Posterior cingulate gyrus (tissue), 11 donors: ENCODE measurements at regions not wholly inside any gene's neighbourhood (a gene's known extent, or its start where the extent isn't known, plus 50 kb on each side); places are given as distances from the start of the nearest gene placed in this dataset.
A peak's percentile ranks its signal among the peaks of the same experiment; 100 is the strongest.
"Not testable (repeated sequence)": the region's sequence is repeated elsewhere in the genome, so short reads cannot be mapped to it uniquely, and the experiment has no call there.

Experiments
- DNase-seq, 10 donors: peaks; one replicate each; pipeline versions ENCODE4 v3.0.0 to v3.0.0-alpha.2; 2020 to 2021; ENCODE audit warnings: mixed read lengths in 3 of 10
- intact Hi-C: fragments of 100-400 bp; cut with DNase I; formaldehyde crosslinking; loops from one replicate; pipeline ENCODE4 v1.15.1; 2023

DNA sequence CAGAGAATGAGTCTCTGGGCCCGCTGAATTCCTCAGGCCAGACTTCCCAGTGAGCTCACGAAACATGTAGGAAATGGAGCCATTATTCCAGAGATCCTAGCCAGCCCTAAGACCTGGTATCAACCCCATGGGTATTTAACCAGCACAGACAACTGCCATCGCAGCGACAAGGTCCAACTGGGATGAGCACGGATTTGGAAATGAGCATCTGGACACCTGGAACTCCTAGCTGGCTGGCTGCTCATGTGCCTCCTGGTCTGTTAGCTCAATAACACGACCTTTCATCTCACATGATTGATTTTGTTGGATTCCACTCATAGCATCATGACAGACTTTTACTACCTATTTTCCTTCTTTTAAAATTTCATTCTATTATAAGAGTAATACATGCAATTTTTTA, 51.0 kb downstream of the POU3F3 start:
- no peak for DNase-seq
- intact Hi-C loops = no loop called here

DNA sequence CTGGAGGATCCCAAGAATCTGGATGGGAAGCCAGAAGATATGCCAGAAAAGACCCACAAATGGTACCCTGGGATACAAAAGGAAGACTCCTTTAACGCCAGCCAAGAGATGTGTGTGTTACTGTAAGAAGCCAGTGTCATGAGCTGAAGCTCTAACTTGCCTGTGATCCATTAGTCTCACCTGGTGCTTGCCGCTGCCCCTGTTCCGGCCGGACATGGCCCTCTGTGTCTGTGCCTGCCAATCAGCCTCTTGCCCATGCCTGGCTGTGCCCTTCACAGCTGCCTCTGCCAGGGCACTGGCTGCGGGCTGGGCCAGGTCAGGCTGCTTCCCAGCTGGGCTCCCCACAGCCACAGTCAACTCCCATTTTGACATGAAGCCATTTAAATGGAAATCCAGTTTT, 55.4 kb downstream of the POU3F3 start:
- intact Hi-C loops = no loop called here
- no peak for DNase-seq

DNA sequence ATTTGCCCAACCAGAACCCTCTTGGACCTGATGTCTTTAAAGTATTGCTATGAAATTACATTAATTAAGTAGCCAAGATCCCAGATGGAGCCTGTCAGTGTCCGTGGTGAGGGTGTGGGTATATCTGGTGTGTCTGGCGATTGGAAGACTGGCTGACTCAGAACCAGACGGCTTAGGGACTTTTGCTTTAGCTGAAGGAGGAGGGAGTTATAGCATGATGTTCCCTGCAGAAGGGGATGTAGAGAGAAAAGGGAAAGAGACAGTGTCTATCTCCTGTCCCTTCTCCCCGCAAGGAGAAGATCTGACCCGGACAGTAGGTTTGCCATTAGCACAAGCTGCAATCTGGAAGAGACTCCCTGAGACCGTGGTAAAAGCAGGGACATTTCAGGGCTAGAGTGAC, 60.6 kb downstream of the POU3F3 start:
- intact Hi-C loops = no loop called here
- DNase-seq = no peak

DNA sequence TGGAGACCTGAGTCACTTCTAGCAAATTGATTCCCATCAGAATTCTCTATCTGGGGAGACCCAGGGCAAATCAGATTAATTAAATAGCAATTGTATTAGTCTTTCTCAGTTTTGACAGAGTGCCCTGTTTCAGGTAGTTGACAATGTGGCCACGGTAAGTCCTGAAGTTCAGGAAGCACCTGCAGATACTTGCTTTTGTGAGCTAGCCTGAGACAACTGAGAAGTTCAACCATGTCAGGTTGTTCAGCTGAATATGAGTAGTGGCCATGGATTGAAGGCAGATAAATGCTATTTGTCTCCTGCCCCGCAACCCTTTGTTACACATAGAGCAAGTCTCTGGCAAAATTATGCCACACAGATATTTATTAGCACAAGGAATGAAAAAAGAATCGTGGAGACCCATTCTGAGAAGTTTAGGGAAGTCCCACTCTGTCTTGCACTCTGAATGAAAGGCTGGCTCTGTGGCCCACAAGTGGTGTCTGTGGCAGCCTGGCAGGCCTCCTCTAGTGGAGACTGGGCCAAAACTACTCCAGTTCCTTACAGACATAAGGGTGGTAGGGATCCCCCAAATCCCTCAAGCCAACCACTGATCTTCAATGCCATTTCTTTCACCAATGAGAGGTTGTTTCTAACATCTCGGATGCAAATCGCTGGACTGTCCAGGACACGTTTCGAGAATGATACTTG, 61.3 kb downstream of the POU3F3 start:
- intact Hi-C loops = no loop called here
- no peak for DNase-seq

DNA sequence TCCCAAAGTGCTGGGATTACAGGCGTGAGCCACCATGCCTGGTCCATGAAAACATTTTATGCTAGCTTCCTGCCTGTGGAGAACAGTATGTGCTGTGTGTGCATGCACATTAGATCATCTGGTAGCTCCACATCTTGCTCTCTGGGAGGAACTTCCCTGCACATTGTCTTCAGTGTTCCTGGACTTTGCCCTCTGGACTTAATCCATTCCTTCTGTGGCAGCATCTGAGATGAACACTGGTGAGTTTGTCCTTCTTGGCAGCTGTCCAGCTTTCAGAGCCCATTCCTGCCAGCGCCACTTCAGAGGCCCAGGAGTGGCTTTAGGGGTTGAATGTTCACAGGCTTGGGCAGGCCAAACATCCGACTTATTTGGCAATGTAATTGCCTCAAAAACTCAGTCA, 65.2 kb downstream of the POU3F3 start:
- intact Hi-C loops = no loop called here

DNA sequence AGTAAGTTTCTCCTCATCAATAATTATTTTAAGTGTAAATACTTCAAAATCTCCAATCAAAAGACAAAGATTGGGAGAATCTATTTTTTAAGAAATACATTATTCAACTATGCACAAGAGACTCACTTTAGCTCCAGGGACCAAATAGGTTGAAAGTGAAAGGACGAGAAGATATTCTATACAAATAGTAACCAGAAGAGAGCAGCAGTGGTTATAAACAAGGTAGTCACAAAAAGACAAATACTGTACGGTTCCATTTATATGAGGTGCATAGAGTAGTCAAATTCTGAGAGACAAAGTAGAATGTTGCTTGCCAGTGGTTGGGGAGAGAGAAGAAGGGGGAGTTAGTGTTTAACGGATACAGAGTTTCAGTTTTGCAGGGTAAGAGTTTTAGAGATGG, 69.8 kb downstream of the POU3F3 start:
- intact Hi-C loops = no loop called here

More for the DNA sequence above, 65.2 kb downstream of the POU3F3 start:
- no peak for DNase-seq

DNA sequence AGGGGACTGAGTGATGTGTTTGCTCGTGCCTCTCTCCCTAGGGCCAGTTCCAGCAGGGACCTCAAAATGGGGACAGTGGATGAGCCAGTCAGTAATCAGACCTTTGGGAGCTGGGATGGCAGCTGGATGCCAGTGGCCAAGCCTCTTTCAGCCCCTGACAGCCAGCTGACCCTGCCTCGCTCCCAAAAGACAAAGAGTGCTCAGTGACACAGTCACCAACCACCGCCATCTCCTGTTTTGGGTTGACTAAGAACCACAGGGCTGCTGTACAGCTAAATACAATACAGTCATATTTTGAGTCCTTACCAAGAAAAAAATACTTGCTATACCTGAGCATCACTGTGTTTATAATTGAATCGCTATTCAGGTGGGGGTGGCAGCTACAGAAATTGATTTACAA, 75.7 kb downstream of the POU3F3 start:
- intact Hi-C loops = no loop called here
- DNase-seq = peak in 7 of 10 donors; percentile 23 to 94 (median 42)

More for the DNA sequence above, 69.8 kb downstream of the POU3F3 start:
- no peak for DNase-seq

DNA sequence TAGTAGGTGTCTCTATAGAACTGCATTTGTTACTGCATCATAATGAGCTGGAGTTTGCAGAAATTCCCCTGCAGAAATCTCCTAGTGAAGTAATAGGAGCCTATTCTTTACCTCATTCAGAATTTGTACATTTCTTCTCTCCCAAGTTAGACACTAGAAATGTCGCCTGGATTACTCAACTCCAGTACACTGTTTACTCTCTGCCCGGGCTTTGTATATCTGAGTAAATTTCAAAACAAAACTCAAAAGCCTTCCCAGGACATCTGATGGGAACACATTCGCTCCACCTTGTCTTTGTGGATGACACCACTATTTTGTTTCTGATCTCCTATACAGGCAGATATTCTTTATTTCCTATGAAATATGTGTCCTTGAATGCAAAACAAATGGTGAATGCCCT, 76.8 kb downstream of the POU3F3 start:
- intact Hi-C loops = no loop called here
- DNase-seq = no peak

DNA sequence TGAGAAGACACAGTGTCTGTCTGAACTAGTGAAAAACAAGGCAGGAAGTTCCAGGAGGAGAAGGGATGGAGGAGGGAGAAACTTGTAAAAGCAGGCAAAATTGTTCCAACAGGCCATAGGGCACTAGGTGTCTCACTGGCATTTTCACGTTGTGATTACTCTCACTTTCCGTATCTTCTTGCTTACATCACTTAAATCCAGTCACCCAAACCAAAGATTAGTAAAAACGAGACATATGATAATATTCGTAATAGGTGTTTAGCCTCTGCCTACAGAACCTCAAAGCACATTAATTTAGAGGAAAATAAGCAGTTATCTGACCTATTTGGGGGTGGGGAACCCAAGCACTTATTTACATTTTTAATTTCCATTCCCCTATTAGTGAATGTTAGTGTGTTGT, 78.3 kb downstream of the POU3F3 start:
- DNase-seq = no peak
- intact Hi-C loops = no loop called here

DNA sequence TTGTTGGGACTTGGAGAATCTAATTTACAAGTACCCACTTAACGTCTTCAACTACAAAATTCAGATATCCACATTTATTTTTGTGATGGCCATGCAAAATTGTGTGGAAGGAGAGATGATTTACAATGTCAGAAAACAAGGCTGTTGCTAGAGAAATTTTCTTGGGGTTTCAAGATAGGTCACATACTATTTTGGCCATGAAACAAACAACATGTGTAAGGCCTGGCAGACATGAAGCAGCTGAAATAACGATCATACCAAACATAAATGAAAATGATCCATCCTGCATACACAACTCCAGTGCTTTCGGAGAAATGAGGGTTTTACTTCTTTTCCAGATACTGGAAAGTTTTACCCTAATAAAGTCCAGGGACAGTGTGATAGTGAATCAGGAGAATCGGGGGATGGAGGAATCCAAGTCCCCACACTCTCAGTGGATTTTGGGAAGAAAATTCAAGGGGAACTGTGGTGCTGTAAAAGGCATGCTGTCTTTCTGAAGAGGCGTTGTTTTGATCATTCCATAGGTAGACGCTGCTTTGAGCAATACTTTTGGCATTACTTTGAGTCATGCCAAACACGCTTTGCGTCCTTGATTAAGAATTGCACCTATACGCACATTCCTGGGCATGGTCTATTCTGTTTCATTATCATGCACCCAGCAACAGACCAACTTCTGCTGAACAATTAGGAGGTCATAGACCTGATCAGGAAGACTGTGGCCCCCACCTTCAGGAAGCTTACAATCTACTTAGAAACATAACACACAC, 79.4 kb downstream of the POU3F3 start:
- no peak for DNase-seq
- intact Hi-C loops = no loop called here

DNA sequence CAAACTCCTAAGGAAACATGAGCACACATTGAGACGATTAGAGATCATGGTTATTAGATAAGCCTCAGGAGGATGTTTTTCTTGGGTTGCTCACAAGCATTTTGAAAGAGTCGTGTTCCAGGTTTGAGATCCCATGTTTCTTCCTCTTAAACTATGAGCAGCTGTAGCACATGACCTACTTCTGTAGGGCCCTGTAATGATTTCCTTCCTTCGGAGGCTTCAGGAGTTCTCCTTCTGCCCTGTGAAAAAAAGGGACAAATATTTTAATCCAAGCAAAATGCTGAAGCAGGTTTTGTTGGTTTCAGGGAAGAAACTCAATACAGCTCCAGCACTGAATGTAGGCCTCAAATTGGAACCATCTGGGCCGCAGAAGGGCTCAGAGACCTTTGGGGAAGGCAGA, 82.6 kb downstream of the POU3F3 start:
- DNase-seq = no peak
- intact Hi-C loops = loop anchor here (5.0 kb wide), 1 partner anchor 54 kb away; no protein-coding TSS in a partner anchor

DNA sequence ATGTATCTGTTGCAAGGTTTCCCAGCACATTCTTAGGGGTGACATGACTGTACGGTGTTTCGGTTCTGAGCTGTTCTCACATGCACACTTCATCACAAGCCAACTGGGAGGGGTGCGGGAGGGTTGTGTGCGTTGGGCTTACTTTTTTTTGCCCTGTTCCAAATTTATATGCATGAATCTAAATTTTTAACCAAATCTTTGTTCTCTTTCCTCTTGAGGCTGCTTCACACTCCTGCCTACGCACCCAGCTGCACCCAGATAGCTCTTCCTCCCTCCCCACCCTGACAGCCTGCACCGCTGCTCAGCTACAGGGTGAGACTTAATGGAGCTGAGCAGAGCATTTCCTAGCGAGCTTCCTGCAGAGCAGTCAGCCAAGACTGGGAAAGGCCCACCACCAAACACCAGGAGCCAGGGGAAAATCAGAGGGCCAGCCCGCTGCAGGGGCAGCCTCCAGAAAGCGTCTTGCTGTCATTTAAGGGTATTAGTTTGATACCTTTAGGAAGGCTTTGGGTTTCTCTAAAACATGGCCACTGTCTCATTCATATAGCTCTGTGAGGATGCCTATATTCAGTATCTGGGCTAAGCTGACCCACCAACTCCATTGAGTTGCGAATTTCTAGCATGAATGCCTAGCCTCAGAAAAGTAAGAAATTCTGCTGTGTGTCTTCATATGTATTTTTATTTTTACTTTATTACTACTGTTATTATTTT, 84.5 kb downstream of the POU3F3 start:
- DNase-seq = peak in 8 of 10 donors; percentile 25 to 94 (median 67)
- intact Hi-C loops = loop anchor here (5.0 kb wide), 1 partner anchor 56 kb away; no protein-coding TSS in a partner anchor

DNA sequence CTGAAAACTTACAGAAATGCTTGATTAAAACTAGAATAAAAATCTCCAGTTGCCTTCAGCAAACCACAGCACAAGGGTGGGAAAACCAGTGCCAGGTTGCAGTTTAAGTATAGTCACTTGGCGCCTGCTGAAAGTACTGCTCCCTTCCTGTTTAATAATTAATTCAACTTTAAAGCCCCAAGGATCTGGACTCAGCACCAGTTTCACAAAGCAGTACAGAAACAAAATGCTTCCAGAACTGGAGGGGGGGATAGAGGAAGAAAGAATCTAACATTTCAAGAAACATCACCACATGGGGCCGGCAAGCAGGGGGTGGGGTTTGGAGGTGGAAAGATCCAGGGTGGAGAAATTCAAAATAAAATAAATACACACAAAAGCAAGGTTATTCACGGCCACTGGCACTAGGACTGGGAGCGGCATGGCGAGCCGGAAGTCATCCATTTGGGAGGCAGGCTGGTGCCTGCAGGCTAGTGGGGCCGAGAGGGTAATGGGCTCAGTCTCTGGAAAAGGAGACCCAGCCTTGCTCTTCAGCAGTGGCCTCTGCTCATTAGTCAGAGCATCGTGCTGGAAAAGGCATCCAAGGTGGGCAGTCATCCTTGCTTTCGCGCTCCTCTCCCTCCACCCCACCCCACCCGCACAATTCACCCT, 85.8 kb downstream of the POU3F3 start:
- no peak for DNase-seq

DNA sequence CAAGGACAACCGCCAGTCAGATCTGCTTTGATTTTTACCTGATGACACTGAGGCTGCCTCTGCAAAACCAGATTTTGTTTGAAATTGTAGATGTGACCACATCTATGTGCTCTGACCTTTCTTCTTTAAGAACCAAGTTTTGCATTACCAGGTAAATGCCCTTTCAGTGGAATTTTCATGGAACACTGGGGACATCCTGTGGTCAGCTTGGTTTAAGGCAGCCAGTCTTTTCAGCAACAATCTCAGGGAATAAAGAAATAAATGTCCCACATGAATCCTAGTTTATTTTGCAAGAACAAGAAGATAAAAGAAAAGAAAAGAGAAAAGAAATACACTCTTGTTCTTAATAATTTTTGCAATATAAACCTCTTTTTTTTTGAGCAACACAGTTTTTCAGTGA, 90.6 kb downstream of the POU3F3 start:
- intact Hi-C loops = no loop called here
- DNase-seq = no peak

More for the DNA sequence above, 85.8 kb downstream of the POU3F3 start:
- intact Hi-C loops = loop anchor here (5.0 kb wide), 1 partner anchor 57 kb away; no protein-coding TSS in a partner anchor

DNA sequence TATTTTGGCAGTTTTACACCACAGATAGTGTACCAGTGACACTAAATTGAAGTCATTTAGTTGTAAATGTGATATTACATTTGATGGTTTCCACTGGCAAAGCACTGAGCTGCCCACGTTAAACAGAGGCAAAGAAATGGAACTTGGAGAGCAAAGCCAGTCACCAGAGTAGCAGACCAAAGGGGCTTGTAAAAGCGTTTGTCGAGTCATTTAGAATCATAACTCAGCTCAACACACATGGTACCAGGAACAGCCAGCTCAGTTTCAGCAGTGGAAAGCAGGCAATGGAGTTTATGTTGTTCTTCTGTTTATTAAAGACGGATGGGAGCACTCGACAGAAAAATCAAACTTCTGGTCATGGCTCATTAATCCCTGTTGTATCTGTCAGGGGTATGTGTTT, 91.2 kb downstream of the POU3F3 start:
- intact Hi-C loops = loop anchor here (5.0 kb wide), 1 partner anchor 92 kb away; the partner anchor contains the start of gene MRPS9
- DNase-seq = no peak

DNA sequence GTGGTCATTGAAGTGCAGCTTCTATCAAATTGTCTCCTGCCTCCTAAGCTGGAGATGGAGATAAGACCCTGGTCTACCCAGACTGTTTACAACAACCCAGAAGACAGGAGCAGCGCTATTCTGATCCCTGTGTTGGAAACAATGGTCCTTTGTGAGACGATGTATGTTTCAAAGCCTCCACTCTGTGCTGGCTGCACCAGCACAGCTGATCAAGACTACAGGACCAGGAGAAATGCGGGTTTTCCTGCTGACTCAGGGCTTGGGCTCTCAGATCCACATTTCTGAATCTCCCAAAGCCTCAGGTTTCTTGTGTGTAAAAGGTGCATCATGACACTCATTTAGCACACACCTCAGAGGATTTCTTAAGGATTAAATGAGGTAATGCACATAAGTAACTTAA, 92.0 kb downstream of the POU3F3 start:
- intact Hi-C loops = loop anchor here (5.0 kb wide), 1 partner anchor 91 kb away; the partner anchor contains the start of gene MRPS9
- peak in 2 of 10 donors; percentile 42 to 45 for DNase-seq

DNA sequence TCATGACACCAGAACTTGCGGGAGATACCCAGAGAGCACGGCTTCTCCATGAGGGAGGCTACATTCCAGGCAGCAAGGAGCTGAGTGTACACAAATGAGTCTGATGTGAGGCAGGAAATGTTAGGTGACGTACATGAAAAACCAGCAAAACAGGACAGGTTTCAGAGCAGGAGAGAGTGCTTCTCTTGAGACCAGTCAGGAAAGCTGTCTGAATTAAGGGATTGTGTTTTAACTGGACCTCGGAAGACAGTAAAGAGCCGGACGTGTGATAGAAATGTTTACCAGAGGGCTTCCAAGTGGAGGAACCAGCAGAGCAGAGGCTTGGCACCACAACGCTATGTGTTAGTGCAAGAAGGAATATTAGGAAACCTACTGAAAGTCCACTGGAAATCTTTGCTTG, 90.4 kb upstream of the MRPS9 start:
- intact Hi-C loops = loop anchor here (5.0 kb wide), 1 partner anchor 90 kb away; the partner anchor contains the start of gene MRPS9
- not testable (repeated sequence) for DNase-seq

DNA sequence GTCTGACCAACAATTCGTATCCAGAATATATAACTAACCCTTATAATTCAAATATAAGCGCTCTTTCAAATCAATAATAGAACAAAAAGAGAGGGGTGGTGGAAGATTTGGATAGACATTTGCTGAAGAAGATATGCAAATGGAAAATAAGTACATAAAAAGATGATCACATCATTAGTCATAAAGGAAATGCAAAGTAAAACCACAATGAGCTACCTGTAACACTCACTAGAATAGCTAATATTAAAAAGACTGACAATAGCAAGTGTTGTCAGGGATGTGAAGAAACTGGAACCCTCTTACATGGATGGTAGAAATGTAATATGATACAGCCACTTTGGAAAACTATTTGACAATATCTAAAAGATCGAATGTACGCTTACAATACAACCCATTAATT, 84.9 kb upstream of the MRPS9 start:
- DNase-seq = no peak
- intact Hi-C loops = no loop called here

DNA sequence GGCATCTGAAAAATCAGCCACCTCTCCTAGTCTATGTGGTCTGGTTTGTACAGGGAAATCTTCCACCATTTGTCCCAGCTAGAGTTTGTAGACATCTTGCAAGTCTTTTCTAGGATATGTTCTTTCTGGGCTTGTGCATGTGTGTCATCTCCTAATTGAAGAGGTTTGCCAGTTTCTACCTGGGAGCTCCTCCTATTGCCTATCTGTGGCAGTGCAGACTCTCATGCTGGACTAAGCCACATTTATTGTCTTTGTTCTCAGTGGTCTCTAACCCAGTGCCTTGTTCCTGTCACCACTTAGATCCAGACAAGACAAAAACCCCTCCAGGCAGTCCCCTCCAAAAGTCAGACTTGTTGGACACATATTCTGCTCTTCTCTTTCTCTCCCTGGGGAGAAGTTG, 72.0 kb upstream of the MRPS9 start:
- intact Hi-C loops = no loop called here
- no peak for DNase-seq

DNA sequence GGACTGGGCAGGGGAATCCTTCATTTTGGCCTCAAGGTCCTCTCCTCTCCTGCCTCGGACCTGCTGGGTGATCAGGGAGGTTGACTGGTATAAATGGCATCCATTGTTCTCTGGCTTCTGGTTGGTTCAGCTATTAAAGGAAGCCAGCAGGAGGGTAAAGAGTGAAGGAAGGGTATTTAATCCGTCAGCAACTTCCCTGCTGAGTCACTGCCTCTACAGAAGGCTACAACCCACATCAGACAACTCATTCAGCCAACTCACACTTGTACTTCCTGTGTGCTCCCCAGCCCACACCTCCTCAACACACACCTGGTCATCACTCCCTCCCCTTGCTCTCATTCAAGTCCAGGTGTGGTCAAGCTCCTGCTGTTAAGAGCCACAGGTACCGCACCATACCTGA, 68.3 kb upstream of the MRPS9 start:
- DNase-seq = no peak
- intact Hi-C loops = no loop called here

DNA sequence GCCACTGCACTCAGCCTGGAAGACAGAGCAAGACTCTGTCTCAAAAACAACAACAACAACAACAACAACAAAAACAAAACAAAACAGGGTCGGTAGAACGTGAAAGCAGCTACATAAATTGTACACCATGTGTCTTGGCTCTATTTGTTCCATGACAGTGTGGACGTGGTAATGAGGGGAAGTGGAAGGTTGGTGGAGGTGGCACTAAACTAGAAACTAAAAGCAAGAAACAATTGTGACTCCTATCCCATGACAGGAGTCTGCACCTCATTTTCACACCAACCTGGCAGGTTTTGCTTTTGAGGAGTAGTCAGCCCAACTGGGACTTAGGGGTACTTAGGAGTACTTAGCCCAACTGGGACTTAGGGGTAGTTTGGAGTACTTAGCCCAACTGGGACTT, 62.5 kb upstream of the MRPS9 start:
- DNase-seq = no peak
- intact Hi-C loops = no loop called here
